ENCODE measurements at regions not wholly inside any gene's neighbourhood (a gene's known extent, or its start where the extent isn't known, plus 50 kb on each side); places are given as distances from the start of the nearest gene placed in this dataset.

- no peak overlapping the region for H3K4me3 ChIP-seq (ENCODE audit: low read depth, low read length)
- CTCF ChIA-PET, result no interaction called here
- POLR2A ChIA-PET, result no interaction called here
- TF ChIP-seq CTCF (IDR thresholded peaks at IDR 0.05; ENCODE audit: insufficient read depth, low read length, missing control alignments), result no peak
- no peak for DNase-seq (ENCODE audit: low read depth, low spot score)
Observed at GRCh38 chr6:93580446-93580845, 161.1 kb upstream of the EPHA7 start.

DNA sequence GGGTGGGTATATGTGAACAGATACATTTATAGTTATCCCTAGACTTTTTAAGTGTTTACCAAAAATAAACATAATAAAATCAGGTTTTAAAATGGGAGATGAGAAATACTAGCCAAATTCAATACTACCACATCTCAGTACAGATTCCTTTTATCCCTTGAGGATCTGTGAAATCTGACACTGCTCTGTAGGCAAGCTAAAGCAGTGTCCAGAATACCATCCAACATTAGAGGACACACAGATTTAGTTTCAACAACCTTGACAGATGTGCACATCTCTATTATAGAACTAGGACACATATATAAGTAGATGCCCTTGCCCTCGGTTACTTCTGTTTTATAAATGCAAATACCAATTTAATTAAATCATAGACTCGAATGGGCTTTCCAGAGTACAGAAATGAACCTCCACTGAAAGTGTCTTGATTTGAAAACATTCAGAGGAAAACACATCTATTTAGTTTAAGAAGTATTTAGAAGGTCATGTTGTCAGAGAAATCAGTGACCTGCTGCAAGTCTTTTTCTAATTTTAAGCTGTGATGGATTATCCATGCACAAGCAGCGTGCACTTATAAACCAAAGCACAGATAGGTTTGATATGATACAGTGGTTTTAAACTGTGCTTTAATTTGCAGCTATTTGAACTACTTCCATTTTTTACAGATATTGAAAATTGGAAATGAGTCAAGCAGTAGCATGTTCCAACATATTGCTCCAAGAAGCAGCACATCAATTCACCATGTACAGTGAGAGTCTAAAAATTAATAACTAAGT lies 156.3 kb upstream of the EPHA7 start:
- POLR2A ChIA-PET, result no interaction called here
- DNase-seq (ENCODE audit: low read depth, low spot score), result no peak
- TF ChIP-seq CTCF (IDR thresholded peaks at IDR 0.05; ENCODE audit: insufficient read depth, low read length, missing control alignments), result no peak

DNA sequence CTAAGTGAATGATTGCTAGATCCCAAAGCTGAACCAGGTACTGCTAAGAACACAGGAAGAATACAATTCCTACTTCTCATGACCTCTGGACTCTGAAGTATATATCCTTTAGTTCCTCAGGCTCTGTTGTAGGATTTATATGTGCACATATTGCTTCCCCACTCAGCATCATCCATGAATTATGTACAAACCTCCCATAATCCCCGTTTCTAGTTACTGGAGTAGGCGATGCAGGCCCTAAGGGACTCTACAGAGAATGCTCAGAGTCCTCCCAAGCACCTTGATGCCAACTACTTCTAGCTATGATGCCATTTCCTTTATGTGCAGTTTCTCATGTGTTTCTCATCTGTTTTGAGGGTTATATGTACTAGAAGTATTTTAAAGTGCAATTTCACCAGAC lies 154.9 kb upstream of the EPHA7 start:
- CTCF ChIA-PET, result no interaction called here
- H3K4me3 ChIP-seq (ENCODE audit: low read depth, low read length), result no peak overlapping the region
- no peak for TF ChIP-seq CTCF (IDR thresholded peaks at IDR 0.05; ENCODE audit: insufficient read depth, low read length, missing control alignments)
- POLR2A ChIA-PET, result no interaction called here
- DNase-seq (ENCODE audit: low read depth, low spot score), result no peak

More for the DNA sequence above, 156.3 kb upstream of the EPHA7 start:
- H3K4me3 ChIP-seq (ENCODE audit: low read depth, low read length), result no peak overlapping the region
- CTCF ChIA-PET, result no interaction called here

DNA sequence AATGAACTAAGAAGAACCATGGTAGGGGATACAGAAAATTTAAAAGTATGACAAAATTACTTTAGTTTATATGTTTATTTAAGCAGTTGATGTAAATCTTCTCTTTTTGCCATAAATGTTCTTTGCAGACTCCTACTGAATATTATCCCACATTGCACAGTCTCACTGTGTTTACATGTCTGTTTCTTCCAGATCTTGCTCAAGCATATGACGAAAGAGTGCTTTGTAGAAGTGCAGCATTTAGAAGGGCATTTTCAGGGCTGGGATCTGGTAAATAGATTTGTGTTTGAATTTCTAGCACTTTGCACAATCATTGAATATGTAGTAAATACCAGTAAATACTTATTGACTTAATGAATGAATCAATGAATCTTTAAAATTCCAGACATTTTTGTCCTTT lies 152.0 kb upstream of the EPHA7 start:
- no peak overlapping the region for H3K4me3 ChIP-seq (ENCODE audit: low read depth, low read length)
- DNase-seq (ENCODE audit: low read depth, low spot score), result no peak
- no peak for TF ChIP-seq CTCF (IDR thresholded peaks at IDR 0.05; ENCODE audit: insufficient read depth, low read length, missing control alignments)
- ChIA-PET CTCF (no interaction called here), POLR2A (no interaction called here)

- ChIA-PET POLR2A (no interaction called here), CTCF (no interaction called here)
- H3K4me3 ChIP-seq (ENCODE audit: low read depth, low read length), result no peak overlapping the region
- no peak for DNase-seq (ENCODE audit: low read depth, low spot score)
- TF ChIP-seq CTCF (IDR thresholded peaks at IDR 0.05; ENCODE audit: insufficient read depth, low read length, missing control alignments), result no peak
Observed at GRCh38 chr6:93568169-93568568, 148.8 kb upstream of the EPHA7 start.

DNA sequence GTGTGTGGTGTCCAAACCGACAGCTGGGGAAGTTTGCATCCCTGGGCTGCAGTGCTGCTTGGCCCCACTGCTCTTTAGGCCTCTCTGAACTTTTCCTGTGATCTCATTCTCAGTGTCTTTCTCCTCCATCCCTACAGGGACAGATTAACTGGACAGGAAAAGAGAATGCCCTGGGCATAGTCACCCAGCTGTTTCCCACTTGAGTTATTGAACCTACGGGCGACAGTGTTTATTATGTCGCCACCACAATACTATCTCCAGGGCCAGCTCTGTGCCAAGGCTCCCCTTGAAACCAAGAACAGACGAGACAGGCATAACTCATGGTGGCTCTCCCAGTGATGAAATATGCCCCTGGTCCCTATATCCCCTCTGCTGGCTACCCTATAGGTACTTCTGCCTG lies 147.8 kb upstream of the EPHA7 start:
- ChIA-PET POLR2A (no interaction called here), CTCF (no interaction called here)
- no peak for TF ChIP-seq CTCF (IDR thresholded peaks at IDR 0.05; ENCODE audit: insufficient read depth, low read length, missing control alignments)
- no peak for DNase-seq (ENCODE audit: low read depth, low spot score)
- no peak overlapping the region for H3K4me3 ChIP-seq (ENCODE audit: low read depth, low read length)
